GM23248 (cell line): ENCODE measurements at regions not wholly inside any gene's neighbourhood (a gene's known extent, or its start where the extent isn't known, plus 50 kb on each side); places are given as distances from the start of the nearest gene placed in this dataset.

ENCODE experiments used
- EZH2 ChIP-seq: fragments of 200-600 bp; sonication (generic); IDR thresholded peaks from 2 replicates; pipeline ENCODE4 v1.6.1; 2018; ENCODE audit warnings: antibody characterized with exemption, mild to moderate bottlenecking; ENCODE audit not compliant: insufficient read depth, poor library complexity, severe bottlenecking
- EZH2phosphoT487 ChIP-seq: fragments of 200-600 bp; sonication (generic); IDR thresholded peaks from 2 replicates; pipeline ENCODE4 v1.6.1; 2018; ENCODE audit warnings: antibody characterized with exemption, moderate library complexity, mild to moderate bottlenecking, low read depth; ENCODE audit not compliant: insufficient read depth

DNA sequence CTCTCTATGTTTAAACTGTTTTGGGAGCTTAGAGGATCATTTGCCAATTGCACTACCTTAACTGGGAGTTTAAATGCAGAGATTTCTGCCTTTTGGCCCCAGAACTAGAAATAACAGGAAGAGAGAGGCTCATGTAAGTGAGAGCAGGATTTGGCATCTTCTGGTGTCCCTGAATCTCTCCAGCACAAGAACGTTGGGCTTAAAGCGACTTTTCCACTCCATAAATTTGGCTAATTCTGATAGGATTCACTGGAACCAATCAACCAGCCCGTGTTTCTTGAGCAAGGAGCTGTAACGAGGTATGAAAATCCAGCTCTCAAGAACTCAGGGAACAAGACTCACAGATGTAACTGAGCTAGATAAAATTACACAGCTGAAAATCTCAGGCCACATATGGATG lies 181.0 kb downstream of the C1D start:
- TF ChIP-seq EZH2phosphoT487 (no peak), EZH2 (no peak)
